ENCODE measurements at regions not wholly inside any gene's neighbourhood (a gene's known extent, or its start where the extent isn't known, plus 50 kb on each side); places are given as distances from the start of the nearest gene placed in this dataset.

- H3K9me3 ChIP-seq: no peaks in the 10 kb centered on the region
- no peak overlapping the region for H3K27ac ChIP-seq
- no peak for DNase-seq
- in situ Hi-C loops (cut with MboI; ENCODE audit: low sequenced_read_pairs in 4 of 4): no loop called here
- H3K27me3 ChIP-seq: no peaks in the 10 kb centered on the region
- H3K4me1 ChIP-seq: peaks cover 10 to 17% of the 10 kb centered on the region in 2 donors
- TF ChIP-seq POLR2A (IDR thresholded peaks at IDR 0.05): no peak
- TF ChIP-seq CTCF (IDR thresholded peaks at IDR 0.05 in 4 of 5, conservative IDR thresholded peaks at IDR 0.05 in 1 of 5): no peak
- ATAC-seq: no peak
- H3K4me3 ChIP-seq: no peak overlapping the region
- intact Hi-C loops (cut with DNase I; ENCODE audit: low total_unique reads): no loop called here
- H3K36me3 ChIP-seq: no peaks in the 10 kb centered on the region
Measured at GRCh38 chr10:130992802-130993523, 318.6 kb downstream of the TCERG1L start.

GRCh38 chr10:130993612-130994011, 317.9 kb downstream of the TCERG1L start:
- Histone ChIP-seq H3K9me3 (no peaks in the 10 kb centered on the region), H3K36me3 (no peaks in the 10 kb centered on the region), H3K27ac (no peak overlapping the region), H3K4me3 (no peak overlapping the region), H3K4me1 (peaks cover 10 to 17% of the 10 kb centered on the region in 2 donors), H3K27me3 (no peaks in the 10 kb centered on the region)
- intact Hi-C loops (cut with DNase I; ENCODE audit: low total_unique reads): loop anchor here (2.0 kb wide), 1 partner anchor 27 kb away; no protein-coding TSS in a partner anchor
- TF ChIP-seq CTCF (IDR thresholded peaks at IDR 0.05 in 4 of 5, conservative IDR thresholded peaks at IDR 0.05 in 1 of 5) (no peak), POLR2A (IDR thresholded peaks at IDR 0.05) (no peak)
- ATAC-seq (no peak), DNase-seq (no peak)
- in situ Hi-C loops (cut with MboI; ENCODE audit: low sequenced_read_pairs in 4 of 4): no loop called here

- TF ChIP-seq CTCF (IDR thresholded peaks at IDR 0.05 in 4 of 5, conservative IDR thresholded peaks at IDR 0.05 in 1 of 5) (no peak), POLR2A (IDR thresholded peaks at IDR 0.05) (no peak)
- DNase-seq (no peak), ATAC-seq (no peak)
- Histone ChIP-seq H3K4me3 (no peak overlapping the region), H3K27me3 (no peaks in the 10 kb centered on the region), H3K27ac (peak overlapping the region in 2 of 4 donors; percentile 33 to 60), H3K9me3 (no peaks in the 10 kb centered on the region), H3K4me1 (peaks cover 10 to 17% of the 10 kb centered on the region in 2 donors), H3K36me3 (no peaks in the 10 kb centered on the region)
- in situ Hi-C loops (cut with MboI; ENCODE audit: low sequenced_read_pairs in 4 of 4) (no loop called here), intact Hi-C loops (cut with DNase I; ENCODE audit: low total_unique reads) (loop anchor here (2.0 kb wide), 1 partner anchor 27 kb away; no protein-coding TSS in a partner anchor)
Measured at GRCh38 chr10:130994191-130994590, 317.3 kb downstream of the TCERG1L start.

- TF ChIP-seq POLR2A (IDR thresholded peaks at IDR 0.05) (no peak), CTCF (IDR thresholded peaks at IDR 0.05 in 4 of 5, conservative IDR thresholded peaks at IDR 0.05 in 1 of 5) (no peak)
- H3K4me3 ChIP-seq: no peak overlapping the region
- peak; percentile 94 to 98 for ATAC-seq
- no peaks in the 10 kb centered on the region for H3K9me3 ChIP-seq
- H3K27ac ChIP-seq: peak overlapping the region in 3 of 4 donors; percentile 33 to 60 (median 56)
- H3K4me1 ChIP-seq: peaks cover 10 to 17% of the 10 kb centered on the region in 2 donors
- H3K27me3 ChIP-seq: no peaks in the 10 kb centered on the region
- no peaks in the 10 kb centered on the region for H3K36me3 ChIP-seq
- peak; percentile 46 to 53 for DNase-seq
- in situ Hi-C loops (cut with MboI; ENCODE audit: low sequenced_read_pairs in 4 of 4) (no loop called here), intact Hi-C loops (cut with DNase I; ENCODE audit: low total_unique reads) (loop anchor here (2.0 kb wide), 1 partner anchor 28 kb away; no protein-coding TSS in a partner anchor)
Measured at GRCh38 chr10:130994845-130995244, 316.7 kb downstream of the TCERG1L start.
